Activated naive CD4-positive, alpha-beta T cell treated with anti-CD3 and anti-CD28 coated beads, Interleukin-2, amount 10 ng/mL, durations not matched to agents 7 days and 5 days (primary cell): ENCODE measurements at regions not wholly inside any gene's neighbourhood (a gene's known extent, or its start where the extent isn't known, plus 50 kb on each side); places are given as distances from the start of the nearest gene placed in this dataset.

Experiments
- CTCF ChIA-PET: fragments of 350-600 bp; sonication (Branson Sonifier 250); formaldehyde crosslinking; loops from one replicate; lab custom pipeline; 2021; ENCODE audit warnings: antibody characterized with exemption; lab: Charles Lee
- DNase-seq: peaks from one replicate; pipeline ENCODE4 v3.0.0-alpha.2; 2020
- H3K27ac Mint-ChIP-seq: one replicate; pipeline ENCODE4 v1.8.0; 2021; ENCODE audit warnings: mild to moderate bottlenecking, moderate library complexity, mixed read lengths
- H3K27me3 Mint-ChIP-seq: one replicate; pipeline ENCODE4 v1.8.0; 2021; ENCODE audit warnings: mild to moderate bottlenecking, mixed read lengths
- H3K36me3 Mint-ChIP-seq: one replicate; pipeline ENCODE4 v1.8.0; 2021; ENCODE audit warnings: mixed read lengths
- H3K4me1 Mint-ChIP-seq: one replicate; pipeline ENCODE4 v1.8.0; 2021; ENCODE audit warnings: mixed read lengths
- H3K4me3 Mint-ChIP-seq: one replicate; pipeline ENCODE4 v1.8.0; 2021; ENCODE audit warnings: mild to moderate bottlenecking, moderate library complexity, mixed read lengths
- H3K9me3 Mint-ChIP-seq: one replicate; pipeline ENCODE4 v1.8.0; 2021; ENCODE audit warnings: mixed read lengths

- Mint-ChIP-seq H3K4me1 (no peaks in the 10 kb centered on the region), H3K36me3 (no peaks in the 10 kb centered on the region), H3K27ac (no peak overlapping the region), H3K9me3 (peaks cover 6% of the 10 kb centered on the region), H3K27me3 (no peaks in the 10 kb centered on the region), H3K4me3 (no peak overlapping the region)
- no peak for DNase-seq
- CTCF ChIA-PET: no interaction called here
Observed at GRCh38 chr5:144577676-144578075, 407.0 kb downstream of the KCTD16 start.

- no peaks in the 10 kb centered on the region for H3K4me1 Mint-ChIP-seq
- CTCF ChIA-PET: no interaction called here
- H3K27me3 Mint-ChIP-seq: no peaks in the 10 kb centered on the region
- H3K36me3 Mint-ChIP-seq: no peaks in the 10 kb centered on the region
- no peak overlapping the region for H3K4me3 Mint-ChIP-seq
- no peak for DNase-seq
- peaks cover 4% of the 10 kb centered on the region for H3K9me3 Mint-ChIP-seq
- no peak overlapping the region for H3K27ac Mint-ChIP-seq
Observed at GRCh38 chr5:144575736-144576135, 405.1 kb downstream of the KCTD16 start.

GRCh38 chr5:144567421-144567780 is 396.7 kb downstream of the KCTD16 start:
- DNase-seq: no peak
- Mint-ChIP-seq H3K4me1 (no peaks in the 10 kb centered on the region), H3K27me3 (no peaks in the 10 kb centered on the region), H3K27ac (no peak overlapping the region), H3K9me3 (peaks cover 12% of the 10 kb centered on the region), H3K36me3 (no peaks in the 10 kb centered on the region), H3K4me3 (no peak overlapping the region)
- CTCF ChIA-PET: no interaction called here

GRCh38 chr5:144566747-144567420 is 396.2 kb downstream of the KCTD16 start:
- Mint-ChIP-seq H3K36me3 (no peaks in the 10 kb centered on the region), H3K4me3 (no peak overlapping the region), H3K4me1 (no peaks in the 10 kb centered on the region), H3K9me3 (peaks cover 12% of the 10 kb centered on the region), H3K27me3 (no peaks in the 10 kb centered on the region), H3K27ac (no peak overlapping the region)
- CTCF ChIA-PET: no interaction called here
- no peak for DNase-seq

- Mint-ChIP-seq H3K9me3 (peaks cover 11% of the 10 kb centered on the region), H3K36me3 (no peaks in the 10 kb centered on the region), H3K27me3 (no peaks in the 10 kb centered on the region), H3K4me3 (no peak overlapping the region), H3K4me1 (no peaks in the 10 kb centered on the region), H3K27ac (no peak overlapping the region)
- no peak for DNase-seq
- CTCF ChIA-PET: no interaction called here
Observed at GRCh38 chr5:144549580-144549979, 378.9 kb downstream of the KCTD16 start.

GRCh38 chr5:144548936-144549335 is 378.3 kb downstream of the KCTD16 start:
- Mint-ChIP-seq H3K27ac (no peak overlapping the region), H3K27me3 (no peaks in the 10 kb centered on the region), H3K4me1 (no peaks in the 10 kb centered on the region), H3K36me3 (no peaks in the 10 kb centered on the region), H3K9me3 (peaks cover 11% of the 10 kb centered on the region), H3K4me3 (no peak overlapping the region)
- no peak for DNase-seq
- CTCF ChIA-PET: no interaction called here

- DNase-seq: no peak
- CTCF ChIA-PET: no interaction called here
- H3K27ac Mint-ChIP-seq: no peak overlapping the region
- H3K27me3 Mint-ChIP-seq: no peaks in the 10 kb centered on the region
- H3K36me3 Mint-ChIP-seq: no peaks in the 10 kb centered on the region
- peaks cover 9% of the 10 kb centered on the region for H3K9me3 Mint-ChIP-seq
- no peaks in the 10 kb centered on the region for H3K4me1 Mint-ChIP-seq
- no peak overlapping the region for H3K4me3 Mint-ChIP-seq
Observed at GRCh38 chr5:144547098-144547499, 376.4 kb downstream of the KCTD16 start.

GRCh38 chr5:144538845-144539244 is 368.2 kb downstream of the KCTD16 start:
- Mint-ChIP-seq H3K27me3 (no peaks in the 10 kb centered on the region), H3K27ac (no peak overlapping the region), H3K9me3 (peaks cover 15% of the 10 kb centered on the region), H3K4me1 (no peaks in the 10 kb centered on the region), H3K36me3 (no peaks in the 10 kb centered on the region), H3K4me3 (no peak overlapping the region)
- CTCF ChIA-PET: no interaction called here
- no peak for DNase-seq
